Caki2 (cell line): ENCODE measurements at regions not wholly inside any gene's neighbourhood (a gene's known extent, or its start where the extent isn't known, plus 50 kb on each side); places are given as distances from the start of the nearest gene placed in this dataset.
"Not testable (repeated sequence)": the region's sequence is repeated elsewhere in the genome, so short reads cannot be mapped to it uniquely, and the experiment has no call there.

Experiments used
- DNase-seq: peaks from one replicate; pipeline ENCODE4 v3.0.0-alpha.2; 2015; ENCODE audit warnings: low read depth
- in situ Hi-C: cut with HindIII; loops from 2 replicates; pipeline ENCODE4 v1.10.0; 2016; ENCODE audit warnings: low sequenced_read_pairs, low pct_unique_long_range_greater_than_20kb, mixed read lengths

GRCh38 chr10:36455526-36456133 lies 669.8 kb upstream of the ANKRD30A start:
- no peak for DNase-seq
- in situ Hi-C loops, result no loop called here

- DNase-seq, result no peak
- in situ Hi-C loops, result no loop called here
Measured at GRCh38 chr10:36452851-36453250, 672.5 kb upstream of the ANKRD30A start.

- in situ Hi-C loops, result no loop called here
- no peak for DNase-seq
Measured at GRCh38 chr10:36451391-36451970, 673.9 kb upstream of the ANKRD30A start.

- no peak for DNase-seq
- in situ Hi-C loops, result no loop called here
Measured at GRCh38 chr10:36450380-36450779, 675.0 kb upstream of the ANKRD30A start.

- in situ Hi-C loops, result no loop called here
- no peak for DNase-seq
Measured at GRCh38 chr10:36448760-36449691, 676.4 kb upstream of the ANKRD30A start.

- no peak for DNase-seq
- in situ Hi-C loops, result no loop called here
Measured at GRCh38 chr10:36446881-36447280, 678.5 kb upstream of the ANKRD30A start.

GRCh38 chr10:36443233-36443632 lies 682.2 kb upstream of the ANKRD30A start:
- in situ Hi-C loops, result no loop called here
- DNase-seq, result no peak

GRCh38 chr10:36441557-36441956 lies 683.8 kb upstream of the ANKRD30A start:
- peak; percentile 41 for DNase-seq
- in situ Hi-C loops, result no loop called here

- in situ Hi-C loops, result no loop called here
- DNase-seq, result no peak
Measured at GRCh38 chr10:36440539-36440938, 684.9 kb upstream of the ANKRD30A start.

- in situ Hi-C loops, result no loop called here
- DNase-seq, result no peak
Measured at GRCh38 chr10:36437367-36437766, 688.0 kb upstream of the ANKRD30A start.

GRCh38 chr10:36428507-36428906 lies 696.9 kb upstream of the ANKRD30A start:
- DNase-seq, result no peak
- in situ Hi-C loops, result no loop called here

GRCh38 chr10:36425131-36425797 lies 700.1 kb upstream of the ANKRD30A start:
- in situ Hi-C loops, result no loop called here
- DNase-seq, result no peak

- in situ Hi-C loops, result no loop called here
- no peak for DNase-seq
Measured at GRCh38 chr10:36424502-36424901, 700.9 kb upstream of the ANKRD30A start.

GRCh38 chr10:36423821-36424248 lies 701.6 kb upstream of the ANKRD30A start:
- in situ Hi-C loops, result no loop called here
- no peak for DNase-seq

- in situ Hi-C loops, result no loop called here
- DNase-seq, result no peak
Measured at GRCh38 chr10:36421992-36422391, 703.4 kb upstream of the ANKRD30A start.

GRCh38 chr10:36416513-36416912 lies 708.9 kb upstream of the ANKRD30A start:
- no peak for DNase-seq
- in situ Hi-C loops, result no loop called here

- in situ Hi-C loops, result no loop called here
- no peak for DNase-seq
Measured at GRCh38 chr10:36412942-36413341, 712.5 kb upstream of the ANKRD30A start.

- in situ Hi-C loops, DNase-seq: not testable (repeated sequence)
Measured at GRCh38 chr10:36400238-36400637, 725.2 kb upstream of the ANKRD30A start.

- in situ Hi-C loops, result no loop called here
- DNase-seq, result no peak
Measured at GRCh38 chr10:36393801-36394200, 731.6 kb upstream of the ANKRD30A start.
